ENCODE measurements at regions not wholly inside any gene's neighbourhood (a gene's known extent, or its start where the extent isn't known, plus 50 kb on each side); places are given as distances from the start of the nearest gene placed in this dataset.

DNA sequence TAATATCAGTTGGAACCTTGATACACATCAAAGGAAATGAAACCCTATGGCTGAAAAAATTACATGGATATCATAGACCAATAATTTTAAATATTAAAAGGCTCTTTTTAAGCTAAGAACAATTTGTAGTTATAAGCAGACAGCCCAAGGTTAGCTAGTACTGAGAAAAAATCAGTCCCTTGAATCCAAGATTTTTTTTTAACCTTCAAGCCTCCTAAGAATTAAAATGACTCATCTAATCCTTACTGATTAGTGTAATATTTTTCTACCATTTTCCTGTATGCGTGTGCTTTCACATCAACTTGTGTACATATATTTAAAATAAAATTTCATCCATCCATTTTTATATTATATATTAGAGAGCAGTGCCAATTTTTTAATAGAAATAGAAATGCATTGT, 1004.9 kb upstream of the ZEB2 start:
- TF ChIP-seq, protein P1, sequence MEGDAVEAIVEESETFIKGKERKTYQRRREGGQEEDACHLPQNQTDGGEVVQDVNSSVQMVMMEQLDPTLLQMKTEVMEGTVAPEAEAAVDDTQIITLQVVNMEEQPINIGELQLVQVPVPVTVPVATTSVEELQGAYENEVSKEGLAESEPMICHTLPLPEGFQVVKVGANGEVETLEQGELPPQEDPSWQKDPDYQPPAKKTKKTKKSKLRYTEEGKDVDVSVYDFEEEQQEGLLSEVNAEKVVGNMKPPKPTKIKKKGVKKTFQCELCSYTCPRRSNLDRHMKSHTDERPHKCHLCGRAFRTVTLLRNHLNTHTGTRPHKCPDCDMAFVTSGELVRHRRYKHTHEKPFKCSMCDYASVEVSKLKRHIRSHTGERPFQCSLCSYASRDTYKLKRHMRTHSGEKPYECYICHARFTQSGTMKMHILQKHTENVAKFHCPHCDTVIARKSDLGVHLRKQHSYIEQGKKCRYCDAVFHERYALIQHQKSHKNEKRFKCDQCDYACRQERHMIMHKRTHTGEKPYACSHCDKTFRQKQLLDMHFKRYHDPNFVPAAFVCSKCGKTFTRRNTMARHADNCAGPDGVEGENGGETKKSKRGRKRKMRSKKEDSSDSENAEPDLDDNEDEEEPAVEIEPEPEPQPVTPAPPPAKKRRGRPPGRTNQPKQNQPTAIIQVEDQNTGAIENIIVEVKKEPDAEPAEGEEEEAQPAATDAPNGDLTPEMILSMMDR (conservative IDR thresholded peaks at IDR 0.05 in 1 of 2, IDR thresholded peaks at IDR 0.05 in 1 of 2; ENCODE audit: low read depth in 1 of 2, low read length in 2 of 2): no peak
- no peak for TF ChIP-seq EZH2 (IDR thresholded peaks at IDR 0.05; ENCODE audit: low read length, missing control alignments)

Measured in fibroblast of lung (primary cell).